Sigmoid colon (tissue), 4 donors: ENCODE measurements at regions not wholly inside any gene's neighbourhood (a gene's known extent, or its start where the extent isn't known, plus 50 kb on each side); places are given as distances from the start of the nearest gene placed in this dataset.

Source experiments
- POLR2A ChIP-seq, 2 donors: fragments of 450-650 bp; IDR thresholded peaks; one replicate each; pipeline ENCODE4 v1.6.1; 2016; ENCODE audit warnings: antibody characterized with exemption in 2 of 2, mild to moderate bottlenecking in 2 of 2, moderate library complexity in 2 of 2
- POLR2AphosphoS5 ChIP-seq, 4 donors: sonication (generic); formaldehyde crosslinking; IDR thresholded peaks; one replicate each; pipeline ENCODE4 v1.6.1; 2017; ENCODE audit warnings: antibody characterized with exemption in 4 of 4
- TF ChIP-seq, protein P1 (sequence below), 4 experiments: fragments of 450-650 bp in 3 of 4; fragments of 200-600 bp in 1 of 4; IDR thresholded peaks; one replicate each; pipeline ENCODE4 v1.5.1; 2016 to 2019; ENCODE audit warnings: antibody characterized with exemption in 4 of 4, mild to moderate bottlenecking in 3 of 4, moderate library complexity in 2 of 4

- TF ChIP-seq, protein P1, sequence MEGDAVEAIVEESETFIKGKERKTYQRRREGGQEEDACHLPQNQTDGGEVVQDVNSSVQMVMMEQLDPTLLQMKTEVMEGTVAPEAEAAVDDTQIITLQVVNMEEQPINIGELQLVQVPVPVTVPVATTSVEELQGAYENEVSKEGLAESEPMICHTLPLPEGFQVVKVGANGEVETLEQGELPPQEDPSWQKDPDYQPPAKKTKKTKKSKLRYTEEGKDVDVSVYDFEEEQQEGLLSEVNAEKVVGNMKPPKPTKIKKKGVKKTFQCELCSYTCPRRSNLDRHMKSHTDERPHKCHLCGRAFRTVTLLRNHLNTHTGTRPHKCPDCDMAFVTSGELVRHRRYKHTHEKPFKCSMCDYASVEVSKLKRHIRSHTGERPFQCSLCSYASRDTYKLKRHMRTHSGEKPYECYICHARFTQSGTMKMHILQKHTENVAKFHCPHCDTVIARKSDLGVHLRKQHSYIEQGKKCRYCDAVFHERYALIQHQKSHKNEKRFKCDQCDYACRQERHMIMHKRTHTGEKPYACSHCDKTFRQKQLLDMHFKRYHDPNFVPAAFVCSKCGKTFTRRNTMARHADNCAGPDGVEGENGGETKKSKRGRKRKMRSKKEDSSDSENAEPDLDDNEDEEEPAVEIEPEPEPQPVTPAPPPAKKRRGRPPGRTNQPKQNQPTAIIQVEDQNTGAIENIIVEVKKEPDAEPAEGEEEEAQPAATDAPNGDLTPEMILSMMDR (IDR thresholded peaks at IDR 0.05), result no peak
- TF ChIP-seq POLR2A (IDR thresholded peaks at IDR 0.05) (no peak), POLR2AphosphoS5 (IDR thresholded peaks at IDR 0.05) (no peak)
These were observed 151.0 kb downstream of the ARL4C start for GRCh38 chr2:234345921-234346320.
